Thymus (tissue), 11 donors: ENCODE measurements at regions not wholly inside any gene's neighbourhood (a gene's known extent, or its start where the extent isn't known, plus 50 kb on each side); places are given as distances from the start of the nearest gene placed in this dataset.
A peak's percentile ranks its signal among the peaks of the same experiment; 100 is the strongest.

Source experiments
- DNase-seq, 9 donors: peaks; one replicate each; pipeline ENCODE4 v3.0.0-alpha.2; 2013; ENCODE audit warnings: low spot score in 9 of 9, low read depth in 6 of 9, missing footprints in 1 of 9
- H3K27ac ChIP-seq, 2 donors: one replicate each; pipeline ENCODE4 v1.5.1; 2013; ENCODE audit warnings: control low read depth in 1 of 2, low read depth in 1 of 2, low read length in 1 of 2, mild to moderate bottlenecking in 1 of 2, moderate library complexity in 1 of 2
- H3K27me3 ChIP-seq, 2 donors: one replicate each; pipeline ENCODE4 v1.5.1; 2013; ENCODE audit warnings: low read length in 1 of 2; ENCODE audit not compliant: control insufficient read depth in 2 of 2, insufficient read depth in 1 of 2
- H3K36me3 ChIP-seq, 2 donors: one replicate each; pipeline ENCODE4 v1.5.1; 2013; ENCODE audit warnings: low read length in 1 of 2, mild to moderate bottlenecking in 1 of 2, moderate library complexity in 1 of 2; ENCODE audit not compliant: control insufficient read depth in 2 of 2, insufficient read depth in 2 of 2
- H3K4me1 ChIP-seq, 2 donors: one replicate each; pipeline ENCODE4 v1.5.1; 2013; ENCODE audit warnings: low read length in 2 of 2; ENCODE audit not compliant: control insufficient read depth in 2 of 2, insufficient read depth in 2 of 2
- H3K4me3 ChIP-seq, 2 donors: one replicate each; pipeline ENCODE4 v1.5.1; 2013; ENCODE audit warnings: low read length in 2 of 2, control low read depth in 1 of 2, mild to moderate bottlenecking in 1 of 2
- H3K9me3 ChIP-seq, 2 donors: one replicate each; pipeline ENCODE4 v1.5.1; 2013; ENCODE audit warnings: low read length in 1 of 2, mild to moderate bottlenecking in 1 of 2; ENCODE audit not compliant: control insufficient read depth in 2 of 2, insufficient read depth in 1 of 2
- WGBS: extraction: QIAGEN DNeasy Blood & Tissue Kit; methylation state at CpG from one replicate; pipeline ENCODE4 v1.1.7; 2013; 5-methylcytosine and 5-hydroxymethylcytosine counted together
- donor health status: healthy.

- DNase-seq = peak in 2 of 9 donors; percentile 2 to 28
- Histone ChIP-seq H3K27me3 (peaks cover 0 to 17% of the 10 kb centered on the region in 2 donors), H3K4me3 (no peak overlapping the region), H3K9me3 (no peaks in the 10 kb centered on the region), H3K36me3 (no peaks in the 10 kb centered on the region), H3K27ac (no peak overlapping the region), H3K4me1 (no peaks in the 10 kb centered on the region)
- WGBS = 74% methylated on average over 12 of the region's 12 CpGs
These were observed 63.8 kb upstream of the GPR45 start for GRCh38 chr2:105177536-105178254.

GRCh38 chr2:105179469-105180372 is 61.8 kb upstream of the GPR45 start:
- H3K36me3 ChIP-seq = no peaks in the 10 kb centered on the region
- H3K4me3 ChIP-seq = no peak overlapping the region
- no peaks in the 10 kb centered on the region for H3K4me1 ChIP-seq
- no peak overlapping the region for H3K27ac ChIP-seq
- no peak for DNase-seq
- no peaks in the 10 kb centered on the region for H3K9me3 ChIP-seq
- WGBS = 77% methylated on average over 15 of the region's 15 CpGs
- peaks cover 0 to 17% of the 10 kb centered on the region in 2 donors for H3K27me3 ChIP-seq

GRCh38 chr2:105180491-105180972 is 61.0 kb upstream of the GPR45 start:
- Histone ChIP-seq H3K27me3 (peaks cover 0 to 16% of the 10 kb centered on the region in 2 donors), H3K9me3 (no peaks in the 10 kb centered on the region), H3K36me3 (no peaks in the 10 kb centered on the region), H3K27ac (no peak overlapping the region), H3K4me3 (no peak overlapping the region), H3K4me1 (no peaks in the 10 kb centered on the region)
- DNase-seq = no peak
- 85% methylated on average over 11 of the region's 11 CpGs for WGBS

GRCh38 chr2:105181282-105181681 is 60.3 kb upstream of the GPR45 start:
- Histone ChIP-seq H3K9me3 (no peaks in the 10 kb centered on the region), H3K36me3 (no peaks in the 10 kb centered on the region), H3K4me1 (no peaks in the 10 kb centered on the region), H3K4me3 (no peak overlapping the region), H3K27ac (no peak overlapping the region), H3K27me3 (peaks cover 0 to 11% of the 10 kb centered on the region in 2 donors)
- no peak for DNase-seq
- WGBS = 52% methylated on average over 6 of the region's 6 CpGs

- Histone ChIP-seq H3K4me3 (no peak overlapping the region), H3K27ac (no peak overlapping the region), H3K9me3 (no peaks in the 10 kb centered on the region), H3K27me3 (peaks cover 0 to 4% of the 10 kb centered on the region in 2 donors), H3K4me1 (no peaks in the 10 kb centered on the region), H3K36me3 (no peaks in the 10 kb centered on the region)
- DNase-seq = no peak
- 94% methylated on average over 10 of the region's 10 CpGs for WGBS
These were observed 57.8 kb upstream of the GPR45 start for GRCh38 chr2:105183555-105184323.

GRCh38 chr2:105184420-105184819 is 57.1 kb upstream of the GPR45 start:
- no peak for DNase-seq
- Histone ChIP-seq H3K4me3 (no peak overlapping the region), H3K9me3 (no peaks in the 10 kb centered on the region), H3K27ac (no peak overlapping the region), H3K4me1 (no peaks in the 10 kb centered on the region), H3K27me3 (peaks cover 0 to 4% of the 10 kb centered on the region in 2 donors), H3K36me3 (no peaks in the 10 kb centered on the region)
- WGBS = 93% methylated on average over 8 of the region's 8 CpGs

GRCh38 chr2:105186967-105187498 is 54.5 kb upstream of the GPR45 start:
- no peaks in the 10 kb centered on the region for H3K27me3 ChIP-seq
- H3K27ac ChIP-seq = no peak overlapping the region
- H3K9me3 ChIP-seq = no peaks in the 10 kb centered on the region
- no peak overlapping the region for H3K4me3 ChIP-seq
- no peaks in the 10 kb centered on the region for H3K4me1 ChIP-seq
- no peaks in the 10 kb centered on the region for H3K36me3 ChIP-seq
- no peak for DNase-seq
- 96% methylated on average over 6 of the region's 6 CpGs for WGBS

GRCh38 chr2:105187531-105187930 is 54.0 kb upstream of the GPR45 start:
- no peak overlapping the region for H3K4me3 ChIP-seq
- H3K27me3 ChIP-seq = no peaks in the 10 kb centered on the region
- H3K36me3 ChIP-seq = no peaks in the 10 kb centered on the region
- 92% methylated on average over 7 of the region's 7 CpGs for WGBS
- no peak overlapping the region for H3K27ac ChIP-seq
- no peak for DNase-seq
- H3K9me3 ChIP-seq = no peaks in the 10 kb centered on the region
- H3K4me1 ChIP-seq = no peaks in the 10 kb centered on the region
